RWPE1 (cell line): ENCODE measurements at regions not wholly inside any gene's neighbourhood (a gene's known extent, or its start where the extent isn't known, plus 50 kb on each side); places are given as distances from the start of the nearest gene placed in this dataset.

Experiments
- CTCF ChIA-PET: fragments of 350-600 bp; sonication (Branson Sonifier 250); formaldehyde crosslinking; extraction: SDS; loops from one replicate; lab custom pipeline; 2021; lab: Yijun Ruan, JAX
- POLR2A ChIA-PET: fragments of 400-600 bp; formaldehyde crosslinking; extraction: SDS; loops from one replicate; lab custom pipeline; 2020; ENCODE audit warnings: antibody characterized with exemption; ENCODE audit not compliant: low non-redundant PET; lab: Yijun Ruan, JAX
- DNase-seq: peaks from one replicate; pipeline ENCODE4 v3.0.0; 2012; ENCODE audit warnings: low spot score
- H3K27ac ChIP-seq: fragments of 450-650 bp; 2 replicates; pipeline ENCODE4 v1.5.1; 2017
- CTCF ChIP-seq: fragments of 450-650 bp; conservative IDR thresholded peaks from 2 replicates; pipeline ENCODE4 v1.5.1; 2017; ENCODE audit warnings: low read depth, mild to moderate bottlenecking

GRCh38 chr12:77766224-77766623, 64.5 kb upstream of the NAV3 start:
- TF ChIP-seq CTCF = no peak
- H3K27ac ChIP-seq = no peak overlapping the region
- POLR2A ChIA-PET = no interaction called here
- DNase-seq = no peak
- CTCF ChIA-PET = no interaction called here

DNA sequence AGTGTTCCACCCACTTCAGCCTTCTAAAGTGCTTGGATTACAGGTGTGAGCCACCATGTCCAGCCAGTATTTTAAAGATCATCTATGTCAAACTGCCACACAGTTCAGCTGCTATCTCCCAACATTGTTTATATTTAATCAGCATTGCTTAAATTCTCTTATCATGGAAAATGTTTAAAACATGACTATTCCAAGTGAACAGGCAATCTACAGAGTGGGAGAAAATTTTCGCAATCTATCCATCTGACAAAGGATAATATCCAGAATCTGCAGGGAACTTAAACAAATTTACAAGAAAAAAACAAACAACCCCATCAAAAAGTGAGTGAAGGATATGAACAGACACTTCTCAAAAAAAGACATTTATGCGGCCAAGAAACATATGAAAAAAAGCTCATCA, 69.4 kb upstream of the NAV3 start:
- ChIA-PET CTCF (no interaction called here), POLR2A (no interaction called here)
- no peak for TF ChIP-seq CTCF
- no peak for DNase-seq
- no peak overlapping the region for H3K27ac ChIP-seq

DNA sequence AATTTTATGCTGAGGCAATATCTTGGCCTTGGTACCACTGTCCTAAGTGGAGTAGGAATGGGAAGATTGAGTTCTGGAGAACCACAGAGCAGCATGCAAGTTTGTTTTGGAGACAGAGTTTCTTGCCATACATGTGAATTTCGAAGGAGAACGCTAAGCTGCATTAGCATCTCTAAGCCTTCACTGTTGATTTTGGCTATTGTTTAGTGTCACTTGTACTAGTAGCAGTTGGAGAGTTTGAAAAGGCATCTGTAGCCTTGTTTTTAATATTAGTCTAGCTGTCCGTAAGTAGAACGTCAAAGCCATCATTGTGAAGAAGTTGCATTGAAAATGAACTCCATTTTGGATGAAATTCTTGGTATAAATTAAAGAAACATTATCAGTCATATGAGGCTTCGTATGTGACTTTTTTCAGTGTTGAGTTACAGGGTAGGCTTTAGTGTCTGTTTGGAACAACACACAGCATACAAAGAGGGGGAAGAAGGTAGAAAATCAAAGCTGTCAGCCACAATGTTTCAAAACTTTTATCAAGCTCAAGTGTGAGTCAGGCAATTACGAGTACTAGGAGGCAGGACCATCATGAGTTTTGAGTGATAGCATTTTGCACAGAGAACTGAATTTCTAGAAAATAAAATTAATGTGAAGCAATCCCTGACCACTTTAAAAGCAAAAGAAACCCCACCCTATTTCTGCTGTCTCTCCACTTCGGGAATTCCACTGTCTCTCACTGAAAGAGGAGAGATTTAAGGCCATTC, 70.2 kb upstream of the NAV3 start:
- H3K27ac ChIP-seq = no peak overlapping the region
- ChIA-PET POLR2A (no interaction called here), CTCF (no interaction called here)
- DNase-seq = no peak
- no peak for TF ChIP-seq CTCF

DNA sequence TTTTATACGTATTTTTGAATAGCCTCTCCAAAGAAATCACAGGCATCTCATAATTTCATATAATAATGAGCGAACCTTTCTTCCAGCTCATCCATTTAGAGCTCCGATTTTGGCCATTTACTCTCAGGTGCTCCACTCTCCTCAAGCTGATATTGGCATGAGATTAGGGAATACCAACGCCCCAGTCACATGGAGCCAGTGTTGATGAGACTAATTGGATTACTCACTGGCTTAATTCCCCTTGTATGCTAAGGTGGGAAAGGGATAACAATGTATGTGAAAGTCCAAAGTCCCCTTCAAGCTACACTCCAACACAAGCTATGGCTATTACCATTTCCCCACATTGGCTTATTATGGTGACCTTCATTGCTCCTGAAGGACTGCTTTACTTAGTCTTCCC, 76.6 kb upstream of the NAV3 start:
- no peak for TF ChIP-seq CTCF
- POLR2A ChIA-PET = no interaction called here
- no peak for DNase-seq
- H3K27ac ChIP-seq = no peak overlapping the region
- CTCF ChIA-PET = no interaction called here

GRCh38 chr12:77751939-77752338, 78.8 kb upstream of the NAV3 start:
- no peak overlapping the region for H3K27ac ChIP-seq
- CTCF ChIA-PET = interaction anchor here (0.5 kb wide), 1 partner anchor 163 kb away, joined by 3 read pairs; no protein-coding TSS in a partner anchor
- DNase-seq = no peak
- POLR2A ChIA-PET = no interaction called here
- TF ChIP-seq CTCF = no peak

DNA sequence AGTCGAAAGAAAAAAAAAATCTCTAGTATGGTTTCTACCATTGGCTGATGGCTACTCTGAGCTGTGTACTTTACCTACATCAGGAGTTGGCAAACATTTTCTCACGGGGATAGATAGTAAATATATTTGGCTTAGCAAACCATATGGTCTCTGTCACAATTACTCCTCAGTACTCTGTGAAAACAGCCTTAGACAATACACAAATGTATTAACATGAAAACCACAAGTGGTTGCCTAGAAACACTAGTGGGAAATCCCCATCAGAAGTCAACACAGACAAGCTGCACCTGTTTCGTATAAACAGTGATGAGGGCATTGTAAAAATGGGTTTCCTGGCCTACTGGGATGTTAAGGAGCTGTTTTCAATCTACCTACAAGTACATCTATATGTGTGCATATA, 84.6 kb upstream of the NAV3 start:
- DNase-seq = no peak
- ChIA-PET POLR2A (no interaction called here), CTCF (interaction anchor here (0.6 kb wide), 3 partner anchors 52 to 240 kb away, joined by 3 to 6 read pairs (median 3); no protein-coding TSS in a partner anchor)
- TF ChIP-seq CTCF = no peak
- H3K27ac ChIP-seq = no peak overlapping the region
